ENCODE measurements at regions not wholly inside any gene's neighbourhood (a gene's known extent, or its start where the extent isn't known, plus 50 kb on each side); places are given as distances from the start of the nearest gene placed in this dataset.

DNA sequence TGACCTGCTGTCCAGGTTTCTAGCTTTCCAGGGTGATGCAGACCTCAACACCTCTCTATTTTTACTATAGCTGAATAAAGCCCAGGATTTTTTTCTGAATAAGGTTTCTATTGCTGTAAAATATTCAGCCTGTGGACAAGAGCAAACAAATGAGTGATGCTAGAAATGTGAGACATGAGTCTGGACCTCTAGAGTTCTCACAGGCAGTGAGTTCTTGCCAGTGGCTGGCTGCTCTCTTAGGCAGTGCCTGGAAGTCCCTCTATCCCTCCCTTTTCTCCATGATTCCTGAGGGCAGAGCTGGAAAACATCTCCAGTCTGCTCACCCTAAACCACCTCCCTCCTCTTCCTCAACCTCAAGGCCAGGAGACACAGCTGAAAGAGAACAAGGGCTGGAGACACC, 793.8 kb upstream of the IGFBP3 start:
- TF ChIP-seq POLR2A (IDR thresholded peaks at IDR 0.05; ENCODE audit: low read depth, low read length) (no peak), MAFK (IDR thresholded peaks at IDR 0.05; ENCODE audit: low read depth, low read length) (no peak), CTCF (conservative IDR thresholded peaks at IDR 0.05; ENCODE audit: low read depth, low read length) (no peak), MXI1 (IDR thresholded peaks at IDR 0.05; ENCODE audit: borderline replicate concordance, low read depth, low read length) (no peak), FOS (IDR thresholded peaks at IDR 0.05; ENCODE audit: low read depth, low read length) (no peak), RFX5 (IDR thresholded peaks at IDR 0.05; ENCODE audit: low read depth, low read length) (no peak), MAZ (IDR thresholded peaks at IDR 0.05; ENCODE audit: borderline replicate concordance, low read depth, low read length) (no peak), BHLHE40 (IDR thresholded peaks at IDR 0.05; ENCODE audit: low read depth, low read length) (no peak), SMC3 (IDR thresholded peaks at IDR 0.05; ENCODE audit: low read depth, low read length) (no peak), RCOR1 (IDR thresholded peaks at IDR 0.05; ENCODE audit: insufficient replicate concordance, low read length) (no peak)
- TF ChIP-seq, protein P1, sequence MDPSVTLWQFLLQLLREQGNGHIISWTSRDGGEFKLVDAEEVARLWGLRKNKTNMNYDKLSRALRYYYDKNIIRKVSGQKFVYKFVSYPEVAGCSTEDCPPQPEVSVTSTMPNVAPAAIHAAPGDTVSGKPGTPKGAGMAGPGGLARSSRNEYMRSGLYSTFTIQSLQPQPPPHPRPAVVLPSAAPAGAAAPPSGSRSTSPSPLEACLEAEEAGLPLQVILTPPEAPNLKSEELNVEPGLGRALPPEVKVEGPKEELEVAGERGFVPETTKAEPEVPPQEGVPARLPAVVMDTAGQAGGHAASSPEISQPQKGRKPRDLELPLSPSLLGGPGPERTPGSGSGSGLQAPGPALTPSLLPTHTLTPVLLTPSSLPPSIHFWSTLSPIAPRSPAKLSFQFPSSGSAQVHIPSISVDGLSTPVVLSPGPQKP (IDR thresholded peaks at IDR 0.05; ENCODE audit: borderline replicate concordance, low read depth, low read length): no peak

Measured in IMR-90 (cell line).